ENCODE measurements at regions not wholly inside any gene's neighbourhood (a gene's known extent, or its start where the extent isn't known, plus 50 kb on each side); places are given as distances from the start of the nearest gene placed in this dataset.
"Not testable (repeated sequence)": the region's sequence is repeated elsewhere in the genome, so short reads cannot be mapped to it uniquely, and the experiment has no call there.

DNA sequence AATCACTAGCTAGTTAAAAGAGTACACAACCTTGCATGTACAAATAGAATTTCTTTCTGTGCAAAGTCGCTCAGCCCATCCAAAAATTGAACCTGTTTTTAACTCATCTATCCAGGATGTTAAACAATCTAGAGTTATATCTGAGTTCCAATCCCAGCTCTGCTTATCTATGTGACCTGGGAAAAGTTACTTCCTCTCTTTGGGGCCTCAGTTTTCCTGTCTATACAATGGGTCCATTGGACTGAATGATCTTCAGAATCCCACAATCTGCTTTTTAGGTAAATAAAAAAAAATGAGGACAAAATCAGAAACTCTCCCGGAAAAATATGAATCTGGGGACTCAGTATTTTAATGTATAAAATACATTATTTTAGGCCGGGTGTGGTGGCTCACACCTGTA lies 389.5 kb upstream of the PROX1 start:
- no peak for DNase-seq

GRCh38 chr1:213600879-213601278 lies 386.9 kb upstream of the PROX1 start:
- DNase-seq: no peak

GRCh38 chr1:213601705-213602104 lies 386.1 kb upstream of the PROX1 start:
- not testable (repeated sequence) for DNase-seq

- DNase-seq: no peak
These were observed 384.8 kb upstream of the PROX1 start for GRCh38 chr1:213602796-213603486.

GRCh38 chr1:213604477-213604876 lies 383.3 kb upstream of the PROX1 start:
- DNase-seq: no peak

GRCh38 chr1:213605732-213606131 lies 382.0 kb upstream of the PROX1 start:
- no peak for DNase-seq

DNA sequence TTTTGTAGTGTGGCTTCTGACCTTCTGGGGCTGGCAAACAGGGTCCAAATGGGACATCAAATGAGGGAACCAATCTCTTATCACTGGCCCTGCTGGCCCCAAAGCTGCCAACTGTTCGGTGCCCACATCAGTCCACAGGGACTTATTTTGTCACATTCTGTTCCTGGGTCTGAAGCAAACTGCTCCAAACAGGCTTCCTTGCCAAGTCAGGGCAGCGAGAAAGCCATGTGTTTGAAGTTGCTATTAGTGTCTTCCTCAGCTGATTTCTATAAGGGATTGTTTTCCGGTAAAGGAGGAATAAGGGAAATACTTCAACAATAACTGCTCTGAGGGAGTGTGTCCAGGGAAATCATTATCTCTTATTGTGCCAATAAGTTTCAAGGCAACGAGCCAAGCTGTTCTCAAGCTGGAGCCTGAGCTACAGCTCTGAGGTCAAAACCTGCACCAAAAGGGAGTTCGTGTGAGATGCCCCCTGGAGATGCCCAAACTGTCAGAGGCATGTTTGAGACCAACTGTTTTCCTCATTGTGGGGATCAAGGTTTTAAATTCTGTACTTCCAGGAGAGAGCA lies 381.4 kb upstream of the PROX1 start:
- DNase-seq: no peak

- no peak for DNase-seq
These were observed 374.2 kb upstream of the PROX1 start for GRCh38 chr1:213613549-213613948.

- no peak for DNase-seq
These were observed 372.4 kb upstream of the PROX1 start for GRCh38 chr1:213615226-213615916.

- DNase-seq: no peak
These were observed 370.6 kb upstream of the PROX1 start for GRCh38 chr1:213617133-213617532.

GRCh38 chr1:213618094-213618493 lies 369.7 kb upstream of the PROX1 start:
- DNase-seq: no peak

- DNase-seq: no peak
These were observed 368.7 kb upstream of the PROX1 start for GRCh38 chr1:213619026-213619425.

- DNase-seq: no peak
These were observed 366.7 kb upstream of the PROX1 start for GRCh38 chr1:213621077-213621476.

- DNase-seq: peak; percentile 38
These were observed 365.3 kb upstream of the PROX1 start for GRCh38 chr1:213622365-213623063.

DNA sequence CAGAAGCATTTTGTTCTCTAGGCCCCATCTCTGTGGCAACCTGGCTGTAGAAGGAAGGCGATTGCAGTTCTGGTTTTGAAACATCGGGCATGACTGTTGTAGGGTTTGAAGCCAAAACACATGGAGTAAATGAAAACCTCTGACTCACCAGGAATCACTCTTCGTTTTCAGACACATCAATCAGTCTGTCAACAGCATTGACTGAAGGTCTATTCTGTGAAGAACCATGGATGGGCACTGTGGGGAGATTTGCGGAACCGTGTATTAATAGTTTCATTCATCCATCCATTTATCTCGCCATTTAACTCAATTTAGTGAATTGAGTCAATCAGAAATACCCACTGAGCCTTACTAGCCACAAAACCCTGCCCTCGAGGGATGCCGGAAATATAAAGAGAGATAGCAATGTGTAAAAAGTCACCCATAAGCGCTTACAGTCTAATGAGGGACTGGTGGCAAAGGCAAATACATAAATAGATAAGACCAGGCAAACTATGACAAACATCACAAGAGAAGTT lies 364.6 kb upstream of the PROX1 start:
- no peak for DNase-seq

GRCh38 chr1:213623862-213624261 lies 363.9 kb upstream of the PROX1 start:
- DNase-seq: no peak

- not testable (repeated sequence) for DNase-seq
These were observed 351.0 kb upstream of the PROX1 start for GRCh38 chr1:213636778-213637177.

DNA sequence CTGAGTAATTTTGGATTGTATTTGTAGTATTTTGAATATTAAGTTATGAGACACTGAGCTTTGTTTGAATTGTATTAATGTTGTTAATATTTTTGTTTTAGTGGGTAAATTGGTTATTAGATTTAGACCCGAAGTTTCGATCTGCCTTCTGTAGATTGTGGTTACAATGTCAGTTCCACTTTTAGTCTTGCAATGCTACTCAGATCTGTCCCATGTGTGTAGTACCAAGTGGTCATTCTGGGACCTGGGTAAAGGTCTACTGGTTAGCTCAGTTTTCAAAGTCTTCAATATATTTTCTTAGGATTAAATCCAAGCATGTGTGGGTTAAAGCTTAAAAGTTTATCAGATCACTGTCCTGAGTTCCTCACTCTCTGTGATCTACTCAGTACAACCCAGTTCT lies 346.5 kb upstream of the PROX1 start:
- no peak for DNase-seq

DNA sequence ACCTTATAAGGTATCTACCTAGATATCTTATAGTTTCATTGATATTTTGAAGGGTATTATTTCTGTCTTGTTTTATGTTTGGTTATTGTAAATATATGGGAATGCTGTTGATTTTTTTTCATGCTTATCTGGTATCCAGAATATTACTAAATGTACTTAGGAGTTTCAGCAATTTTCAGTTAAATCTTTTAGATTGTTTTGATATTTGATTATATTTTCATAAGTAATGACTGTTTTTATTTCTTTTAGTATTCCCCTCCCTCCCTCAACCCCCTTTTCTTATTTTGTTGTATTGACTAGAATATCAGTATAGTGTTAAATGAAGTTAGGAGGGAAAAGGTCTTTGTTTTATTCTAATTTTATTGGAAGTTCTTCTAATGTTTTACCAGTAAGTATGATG lies 344.4 kb upstream of the PROX1 start:
- DNase-seq: no peak

DNA sequence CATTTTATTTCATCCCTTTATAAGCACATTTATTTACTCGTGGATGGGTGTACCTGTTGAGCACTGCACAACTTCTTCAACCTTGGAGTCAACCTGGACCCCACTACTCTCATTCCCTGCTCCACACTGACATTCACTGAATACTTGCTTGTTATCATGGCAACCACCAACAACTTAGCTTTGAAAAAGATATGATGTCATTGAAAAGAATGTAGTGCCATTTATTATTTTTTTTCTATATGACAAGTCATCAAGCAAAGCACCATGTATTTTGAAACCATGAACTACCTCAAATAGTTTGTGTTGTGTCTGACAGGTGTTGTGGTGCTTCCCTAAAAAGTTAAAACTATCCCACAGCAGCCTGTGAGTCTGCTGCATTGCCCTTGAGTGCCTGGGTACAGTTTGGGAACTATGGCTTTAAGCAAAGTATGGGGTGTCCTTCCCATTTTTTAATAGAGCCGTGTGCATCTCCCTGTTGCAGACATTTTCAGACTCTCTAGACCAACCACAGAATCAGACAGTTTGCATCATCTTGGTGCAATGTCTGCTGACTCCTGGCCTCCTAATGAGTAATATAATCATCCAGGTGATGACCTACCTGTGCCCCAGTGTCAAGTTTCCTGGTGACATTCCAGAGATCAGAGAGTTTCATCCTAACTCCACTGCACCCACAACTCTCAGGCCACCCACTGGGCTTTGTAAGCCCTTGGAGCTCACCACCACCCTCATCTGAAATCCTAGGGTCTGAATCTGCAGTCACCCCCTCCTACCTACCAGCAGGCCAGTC lies 339.7 kb upstream of the PROX1 start:
- DNase-seq: no peak

DNA sequence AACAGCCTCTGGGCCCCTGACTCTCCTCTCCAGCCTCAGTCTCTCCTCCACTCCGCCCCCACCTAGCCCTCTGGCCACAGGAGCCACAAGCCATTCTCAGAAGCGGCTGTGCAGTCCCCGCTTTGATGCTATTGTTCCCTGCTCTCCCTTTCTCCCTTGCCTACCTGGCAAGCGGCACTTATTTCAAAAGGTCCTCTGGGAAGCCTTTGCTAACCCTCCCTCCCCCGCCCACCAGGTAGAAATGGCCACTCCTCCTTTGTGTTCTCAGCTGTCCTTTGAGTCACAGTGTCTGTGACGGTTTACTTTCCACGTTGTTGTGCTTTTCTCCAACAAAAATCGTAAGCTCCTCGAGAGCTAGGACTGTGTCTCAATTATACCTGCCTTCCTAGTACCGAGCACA lies 338.4 kb upstream of the PROX1 start:
- DNase-seq: no peak

- DNase-seq: no peak
These were observed 337.2 kb upstream of the PROX1 start for GRCh38 chr1:213650603-213651002.
